ENCODE measurements at regions not wholly inside any gene's neighbourhood (a gene's known extent, or its start where the extent isn't known, plus 50 kb on each side); places are given as distances from the start of the nearest gene placed in this dataset.

- H3K79me2 ChIP-seq (ENCODE audit: low read depth): no peaks in the 10 kb centered on the region
- no peak overlapping the region for H3K4me2 ChIP-seq
- no peaks in the 10 kb centered on the region for H3K4me1 ChIP-seq (replicated peaks; ENCODE audit: insufficient read depth)
- H3K4me3 ChIP-seq: no peak overlapping the region
- TF ChIP-seq CTCF (conservative IDR thresholded peaks at IDR 0.05): no peak
- TF ChIP-seq EZH2 (IDR thresholded peaks at IDR 0.05; ENCODE audit: low read depth): no peak
- ChIA-PET CTCF (no interaction called here), POLR2A (ENCODE audit: unreplicated experiment) (no interaction called here)
- no peak overlapping the region for H2AFZ ChIP-seq
- H3K27me3 ChIP-seq (ENCODE audit: insufficient read depth, low read depth): no peaks in the 10 kb centered on the region
- H3K9me2 ChIP-seq (ENCODE audit: insufficient read depth): no peaks in the 10 kb centered on the region
- DNase-seq: no peak
- intact Hi-C loops (cut with micrococcal nuclease; ENCODE audit: unreplicated experiment): no loop called here
- H3F3A ChIP-seq (ENCODE audit: insufficient read depth, low read depth): no peaks in the 10 kb centered on the region
- H3K9me3 ChIP-seq (ENCODE audit: insufficient read depth, low read depth): no peaks in the 10 kb centered on the region
- no TSS peak for BruUV-seq (replicated peaks)
- H3K27ac ChIP-seq: no peak overlapping the region
- no peaks in the 10 kb centered on the region for H4K20me1 ChIP-seq (ENCODE audit: insufficient read depth)
- no peaks in the 10 kb centered on the region for H3K36me3 ChIP-seq (ENCODE audit: low read depth)
Measured at GRCh38 chr4:13142191-13142590, 341.9 kb downstream of the RAB28 start.

- intact Hi-C loops (cut with micrococcal nuclease; ENCODE audit: unreplicated experiment): no loop called here
- POLR2A ChIA-PET (ENCODE audit: unreplicated experiment): no interaction called here
- CTCF ChIA-PET: no interaction called here
- Histone ChIP-seq H3K9me2 (ENCODE audit: insufficient read depth) (no peaks in the 10 kb centered on the region), H3K27me3 (ENCODE audit: insufficient read depth, low read depth) (no peaks in the 10 kb centered on the region), H4K20me1 (ENCODE audit: insufficient read depth) (no peaks in the 10 kb centered on the region), H3K4me1 (replicated peaks; ENCODE audit: insufficient read depth) (no peaks in the 10 kb centered on the region), H3K4me3 (no peak overlapping the region), H3F3A (ENCODE audit: insufficient read depth, low read depth) (no peaks in the 10 kb centered on the region), H3K36me3 (ENCODE audit: low read depth) (no peaks in the 10 kb centered on the region), H3K9me3 (ENCODE audit: insufficient read depth, low read depth) (no peaks in the 10 kb centered on the region), H3K27ac (no peak overlapping the region), H2AFZ (no peak overlapping the region), H3K79me2 (ENCODE audit: low read depth) (no peaks in the 10 kb centered on the region), H3K4me2 (no peak overlapping the region)
- no peak for TF ChIP-seq EZH2 (IDR thresholded peaks at IDR 0.05; ENCODE audit: low read depth)
- TF ChIP-seq CTCF (conservative IDR thresholded peaks at IDR 0.05): no peak
- BruUV-seq (replicated peaks): no TSS peak
- DNase-seq: no peak
Measured at GRCh38 chr4:13137390-13137789, 346.8 kb downstream of the RAB28 start.

GRCh38 chr4:13133700-13134099 is 350.4 kb downstream of the RAB28 start:
- Histone ChIP-seq H3K27me3 (ENCODE audit: insufficient read depth, low read depth) (no peaks in the 10 kb centered on the region), H2AFZ (no peak overlapping the region), H3K4me3 (no peak overlapping the region), H3K36me3 (ENCODE audit: low read depth) (no peaks in the 10 kb centered on the region), H3K9me2 (ENCODE audit: insufficient read depth) (no peaks in the 10 kb centered on the region), H3K79me2 (ENCODE audit: low read depth) (no peaks in the 10 kb centered on the region), H3F3A (ENCODE audit: insufficient read depth, low read depth) (no peaks in the 10 kb centered on the region), H3K4me1 (replicated peaks; ENCODE audit: insufficient read depth) (no peaks in the 10 kb centered on the region), H3K9me3 (ENCODE audit: insufficient read depth, low read depth) (no peaks in the 10 kb centered on the region), H3K4me2 (no peak overlapping the region), H4K20me1 (ENCODE audit: insufficient read depth) (no peaks in the 10 kb centered on the region), H3K27ac (no peak overlapping the region)
- ChIA-PET POLR2A (ENCODE audit: unreplicated experiment) (no interaction called here), CTCF (no interaction called here)
- BruUV-seq (replicated peaks): no TSS peak
- no peak for TF ChIP-seq EZH2 (IDR thresholded peaks at IDR 0.05; ENCODE audit: low read depth)
- TF ChIP-seq CTCF (conservative IDR thresholded peaks at IDR 0.05): no peak
- no peak for DNase-seq
- intact Hi-C loops (cut with micrococcal nuclease; ENCODE audit: unreplicated experiment): no loop called here

All from PC-9 (cell line).